Liver (tissue), 3 donors: ENCODE measurements at regions not wholly inside any gene's neighbourhood (a gene's known extent, or its start where the extent isn't known, plus 50 kb on each side); places are given as distances from the start of the nearest gene placed in this dataset.

Experiments used
- CTCF ChIP-seq: fragments of 150-350 bp; IDR thresholded peaks from 2 replicates; pipeline ENCODE4 v1.5.1; 2017; ENCODE audit warnings: improper control_type of control experiment, low read depth, low read length; ENCODE audit not compliant: missing input control
- EGR1 ChIP-seq, 2 donors: IDR thresholded peaks; 2 replicates each; pipeline ENCODE4 v1.6.1; 2016 to 2018; ENCODE audit warnings: antibody characterized with exemption in 2 of 2, low read depth in 2 of 2
- FOXA2 ChIP-seq: IDR thresholded peaks from 2 replicates; pipeline ENCODE4 v1.6.1; 2016; ENCODE audit warnings: antibody characterized with exemption
- GABPA ChIP-seq, 2 donors: IDR thresholded peaks in 1 of 2; conservative IDR thresholded peaks in 1 of 2; 2 replicates each; pipeline ENCODE4 v1.6.1; 2016; ENCODE audit warnings: antibody characterized with exemption in 2 of 2, mild to moderate bottlenecking in 1 of 2, moderate library complexity in 1 of 2
- HNF4A ChIP-seq, 2 donors: conservative IDR thresholded peaks; 2 replicates each; pipeline ENCODE4 v1.6.1; 2016; ENCODE audit warnings: antibody characterized with exemption in 2 of 2, mild to moderate bottlenecking in 2 of 2
- HNF4G ChIP-seq: IDR thresholded peaks from 2 replicates; pipeline ENCODE4 v1.6.1; 2016; ENCODE audit warnings: antibody characterized with exemption
- JUND ChIP-seq, 2 donors: IDR thresholded peaks; 2 replicates each; pipeline ENCODE4 v1.6.1; 2016; ENCODE audit warnings: antibody characterized with exemption in 2 of 2
- MAX ChIP-seq: IDR thresholded peaks from 2 replicates; pipeline ENCODE4 v1.6.1; 2016; ENCODE audit warnings: antibody characterized with exemption
- RAD21 ChIP-seq, 2 donors: IDR thresholded peaks; 2 replicates each; pipeline ENCODE4 v1.6.1; 2016; ENCODE audit warnings: antibody characterized with exemption in 2 of 2, mild to moderate bottlenecking in 2 of 2
- REST ChIP-seq: IDR thresholded peaks from 2 replicates; pipeline ENCODE4 v1.6.1; 2016; ENCODE audit warnings: antibody characterized with exemption, mild to moderate bottlenecking
- SP1 ChIP-seq: IDR thresholded peaks from 2 replicates; pipeline ENCODE4 v1.6.1; 2018; ENCODE audit warnings: antibody characterized with exemption, mild to moderate bottlenecking
- TAF1 ChIP-seq: conservative IDR thresholded peaks from 2 replicates; pipeline ENCODE4 v1.6.1; 2016; ENCODE audit warnings: antibody characterized with exemption, mild to moderate bottlenecking
- YY1 ChIP-seq: IDR thresholded peaks from 2 replicates; pipeline ENCODE4 v1.6.1; 2016; ENCODE audit warnings: antibody characterized with exemption, mild to moderate bottlenecking
- donor health status: healthy.
- donor health status: healthy.

GRCh38 chr5:122705851-122706250 is 69.0 kb upstream of the SNX2 start:
- no peak for TF ChIP-seq CTCF
- TF ChIP-seq RAD21 (IDR thresholded peaks at IDR 0.05), result no peak
- TF ChIP-seq HNF4A (conservative IDR thresholded peaks at IDR 0.05), result no peak
- no peak for TF ChIP-seq FOXA2
- TF ChIP-seq MAX, result no peak
- no peak for TF ChIP-seq GABPA (IDR thresholded peaks at IDR 0.05 in 1 of 2, conservative IDR thresholded peaks at IDR 0.05 in 1 of 2)
- no peak for TF ChIP-seq TAF1
- no peak for TF ChIP-seq YY1
- TF ChIP-seq REST, result no peak
- no peak for TF ChIP-seq SP1
- TF ChIP-seq JUND (IDR thresholded peaks at IDR 0.05), result no peak
- no peak for TF ChIP-seq HNF4G
- TF ChIP-seq EGR1 (IDR thresholded peaks at IDR 0.05; ENCODE audit: low read depth in 2 of 2), result no peak
